A673 (cell line): ENCODE measurements at regions not wholly inside any gene's neighbourhood (a gene's known extent, or its start where the extent isn't known, plus 50 kb on each side); places are given as distances from the start of the nearest gene placed in this dataset.

Experiments used
- BruUV-seq: library from RNA; stranded (reverse); fragments of 400-500 nt; replicated peaks from 2 replicates; lab custom pipeline; 2021; lab: Mats Ljungman, UMichigan
- CTCF ChIA-PET: fragments of 300-600 bp; sonication (Branson Sonifier 250); formaldehyde crosslinking; loops from one replicate; lab custom pipeline; 2022; ENCODE audit warnings: antibody characterized with exemption; lab: Charles Lee
- POLR2A ChIA-PET: fragments of 300-600 bp; sonication (Branson Sonifier 250); formaldehyde crosslinking; loops from one replicate; lab custom pipeline; 2022; ENCODE audit warnings: antibody characterized with exemption; ENCODE audit not compliant: low non-redundant PET; lab: Charles Lee
- DNase-seq: peaks from one replicate; pipeline ENCODE4 v3.0.0-alpha.2; 2015; ENCODE audit warnings: low spot score
- H3K27ac ChIP-seq: fragments of 200-600 bp; sonication (generic); 2 replicates; pipeline ENCODE4 v1.5.1; 2016; ENCODE audit warnings: mixed run types, low read depth, mild to moderate bottlenecking, mixed read lengths, antibody characterized with exemption, low read length; ENCODE audit not compliant: poor library complexity, severe bottlenecking
- H3K27me3 ChIP-seq: fragments of 200-600 bp; sonication (generic); replicated peaks from 2 replicates; pipeline ENCODE4 v1.6.1; 2017; ENCODE audit warnings: mixed run types, low read depth, mild to moderate bottlenecking, mixed read lengths, antibody characterized with exemption, low read length; ENCODE audit not compliant: insufficient read depth, poor library complexity
- H3K36me3 ChIP-seq: fragments of 200-600 bp; sonication (generic); 2 replicates; pipeline ENCODE4 v1.6.1; 2016; ENCODE audit warnings: mixed run types, mild to moderate bottlenecking, mixed read lengths, antibody characterized with exemption, low read length; ENCODE audit not compliant: insufficient read depth, poor library complexity, severe bottlenecking
- H3K4me1 ChIP-seq: fragments of 200-600 bp; sonication (generic); 2 replicates; pipeline ENCODE4 v1.6.1; 2017; ENCODE audit warnings: mixed run types, mild to moderate bottlenecking, mixed read lengths, antibody characterized with exemption, low read length; ENCODE audit not compliant: insufficient read depth, poor library complexity, severe bottlenecking
- H3K4me3 ChIP-seq: fragments of 200-600 bp; sonication (generic); 2 replicates; pipeline ENCODE4 v1.5.1; 2016; ENCODE audit warnings: low read depth, mixed run types, mild to moderate bottlenecking, mixed read lengths, low read length; ENCODE audit not compliant: poor library complexity, severe bottlenecking
- H3K9me3 ChIP-seq: fragments of 200-600 bp; sonication (generic); 2 replicates; pipeline ENCODE4 v1.6.1; 2016; ENCODE audit warnings: mixed run types, low read depth, mild to moderate bottlenecking, mixed read lengths, antibody characterized with exemption, low read length; ENCODE audit not compliant: poor library complexity, severe bottlenecking
- CTCF ChIP-seq: fragments of 300-800, 200-600 bp; sonication (generic); conservative IDR thresholded peaks from 2 replicates; pipeline ENCODE4 v1.5.1; 2017; ENCODE audit warnings: low read depth, mild to moderate bottlenecking, antibody characterized with exemption, low read length, moderate library complexity, mixed read lengths
- EZH2 ChIP-seq: fragments of 200-600 bp; sonication (generic); IDR thresholded peaks from 2 replicates; pipeline ENCODE4 v1.6.1; 2017; ENCODE audit warnings: borderline replicate concordance, low read depth, mild to moderate bottlenecking, mixed read lengths, antibody characterized with exemption, low read length; ENCODE audit not compliant: poor library complexity, severe bottlenecking
- intact Hi-C: fragments of 100-400 bp; cut with micrococcal nuclease; formaldehyde crosslinking; loops from one replicate; pipeline ENCODE4 v1.10.0; 2022; ENCODE audit not compliant: unreplicated experiment

GRCh38 chr12:87439990-87440827 is 589.0 kb downstream of the C12orf50 start:
- H3K4me3 ChIP-seq = no peak overlapping the region
- BruUV-seq = no TSS peak
- H3K27me3 ChIP-seq = no peaks in the 10 kb centered on the region
- H3K27ac ChIP-seq = no peak overlapping the region
- POLR2A ChIA-PET = no interaction called here
- H3K4me1 ChIP-seq = no peaks in the 10 kb centered on the region
- intact Hi-C loops = no loop called here
- CTCF ChIA-PET = no interaction called here
- DNase-seq = peak; percentile 14
- TF ChIP-seq EZH2 = no peak
- TF ChIP-seq CTCF = no peak
- no peaks in the 10 kb centered on the region for H3K9me3 ChIP-seq
- no peaks in the 10 kb centered on the region for H3K36me3 ChIP-seq

- H3K36me3 ChIP-seq = no peaks in the 10 kb centered on the region
- peaks cover 7% of the 10 kb centered on the region for H3K9me3 ChIP-seq
- intact Hi-C loops = no loop called here
- no peak for TF ChIP-seq EZH2
- H3K4me1 ChIP-seq = no peaks in the 10 kb centered on the region
- POLR2A ChIA-PET = no interaction called here
- BruUV-seq = no TSS peak
- no peak overlapping the region for H3K4me3 ChIP-seq
- no peak for DNase-seq
- H3K27ac ChIP-seq = no peak overlapping the region
- no peaks in the 10 kb centered on the region for H3K27me3 ChIP-seq
- CTCF ChIA-PET = no interaction called here
These were observed 598.8 kb downstream of the C12orf50 start for GRCh38 chr12:87430444-87430843.

GRCh38 chr12:87428701-87429277 is 600.4 kb downstream of the C12orf50 start:
- intact Hi-C loops = no loop called here
- TF ChIP-seq EZH2 (no peak), CTCF (no peak)
- no peak for DNase-seq
- ChIA-PET POLR2A (no interaction called here), CTCF (no interaction called here)
- BruUV-seq = no TSS peak
- H3K4me1 ChIP-seq = no peaks in the 10 kb centered on the region
- H3K4me3 ChIP-seq = no peak overlapping the region
- H3K27ac ChIP-seq = no peak overlapping the region
- no peaks in the 10 kb centered on the region for H3K36me3 ChIP-seq
- H3K27me3 ChIP-seq = no peaks in the 10 kb centered on the region
- peaks cover 7% of the 10 kb centered on the region for H3K9me3 ChIP-seq

GRCh38 chr12:87427770-87428169 is 601.4 kb downstream of the C12orf50 start:
- H3K27ac ChIP-seq = no peak overlapping the region
- DNase-seq = no peak
- H3K9me3 ChIP-seq = peaks cover 7% of the 10 kb centered on the region
- ChIA-PET CTCF (no interaction called here), POLR2A (no interaction called here)
- BruUV-seq = no TSS peak
- H3K36me3 ChIP-seq = no peaks in the 10 kb centered on the region
- TF ChIP-seq CTCF = no peak
- no peak for TF ChIP-seq EZH2
- H3K4me1 ChIP-seq = no peaks in the 10 kb centered on the region
- intact Hi-C loops = no loop called here
- no peaks in the 10 kb centered on the region for H3K27me3 ChIP-seq
- H3K4me3 ChIP-seq = no peak overlapping the region
